NCI-H1436 (cell line): ENCODE measurements at regions not wholly inside any gene's neighbourhood (a gene's known extent, or its start where the extent isn't known, plus 50 kb on each side); places are given as distances from the start of the nearest gene placed in this dataset.

Experiments
- DNase-seq: peaks from one replicate; lab custom pipeline; 2025; lab: John Stamatoyannopoulos, UW

GRCh38 chr2:44879269-44880124 is 62.0 kb upstream of the SIX3 start:
- no peak for DNase-seq

DNA sequence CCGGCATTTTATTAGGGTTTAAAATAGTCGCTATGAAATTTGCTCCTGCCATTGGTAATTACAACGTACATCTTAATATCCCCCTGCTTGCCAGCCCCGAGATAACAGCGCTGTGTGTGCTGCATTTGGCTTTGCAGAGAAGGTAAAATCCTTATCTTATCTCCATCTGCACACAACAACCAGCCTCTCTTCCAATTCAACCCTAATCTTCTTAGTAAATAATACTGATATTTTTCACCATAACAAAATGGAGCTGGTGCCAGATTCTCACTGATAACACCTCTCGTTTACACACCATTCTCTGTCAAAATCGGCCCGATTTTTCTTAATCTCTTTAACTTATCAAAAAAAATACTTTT is 61.4 kb upstream of the SIX3 start:
- no peak for DNase-seq

DNA sequence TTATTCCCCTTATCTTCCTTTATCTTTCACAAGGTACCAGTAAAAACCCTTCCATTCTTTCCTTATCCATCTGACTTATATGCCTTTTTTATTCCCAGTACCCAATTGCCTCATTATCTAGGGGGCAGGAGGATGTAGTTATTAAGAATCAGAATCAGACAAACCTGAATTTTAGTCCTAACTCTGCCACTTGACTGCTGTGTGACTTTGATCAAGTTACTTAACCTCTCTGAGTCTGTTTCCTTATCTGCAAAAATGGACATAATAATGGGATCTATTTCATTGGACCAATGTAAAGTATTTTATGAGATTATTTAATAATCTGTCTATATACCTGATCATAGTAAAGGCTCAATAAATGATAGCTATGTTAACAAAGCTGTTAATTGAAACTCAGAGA is 59.6 kb upstream of the SIX3 start:
- DNase-seq = no peak

DNA sequence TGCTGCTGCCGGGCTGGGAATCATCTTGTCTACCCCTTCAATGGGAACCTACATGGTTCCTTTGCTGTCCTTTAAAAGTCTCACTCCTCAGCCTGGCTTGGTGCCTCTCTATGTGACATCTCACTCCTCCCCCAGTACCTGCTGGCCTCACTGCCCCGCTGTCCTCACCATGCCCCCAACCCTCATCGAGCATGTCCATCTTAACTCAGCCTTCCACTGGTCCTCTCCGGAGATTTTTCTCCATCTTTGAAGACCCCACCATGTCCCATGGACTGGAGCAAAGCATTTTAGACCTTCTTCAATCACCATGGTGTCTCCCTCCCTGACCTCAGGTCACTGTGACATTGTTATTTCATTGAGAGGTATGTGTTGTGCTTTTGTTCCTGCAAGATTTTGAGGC is 58.1 kb upstream of the SIX3 start:
- DNase-seq = no peak

DNA sequence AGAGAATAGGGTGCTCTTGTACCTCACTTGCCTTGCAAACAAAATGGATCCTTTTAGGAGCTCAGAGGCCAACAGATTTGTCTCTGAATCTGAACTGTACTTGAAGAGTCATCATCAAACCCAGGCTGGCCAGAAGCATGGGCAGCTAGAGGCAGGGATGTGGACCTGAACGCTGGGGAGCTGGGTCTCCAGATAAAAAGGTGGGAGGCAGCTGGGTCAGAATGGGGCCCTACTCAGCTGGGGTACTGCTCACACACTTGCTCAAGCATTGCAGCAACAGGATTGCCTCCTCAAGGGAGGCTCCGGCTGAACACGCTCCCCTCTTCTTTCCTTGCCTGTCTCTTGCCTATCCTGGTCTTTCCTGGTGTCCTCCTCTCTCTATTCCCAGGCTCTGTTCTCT is 57.3 kb upstream of the SIX3 start:
- DNase-seq = no peak

GRCh38 chr2:44884677-44885076 is 56.8 kb upstream of the SIX3 start:
- DNase-seq = no peak

DNA sequence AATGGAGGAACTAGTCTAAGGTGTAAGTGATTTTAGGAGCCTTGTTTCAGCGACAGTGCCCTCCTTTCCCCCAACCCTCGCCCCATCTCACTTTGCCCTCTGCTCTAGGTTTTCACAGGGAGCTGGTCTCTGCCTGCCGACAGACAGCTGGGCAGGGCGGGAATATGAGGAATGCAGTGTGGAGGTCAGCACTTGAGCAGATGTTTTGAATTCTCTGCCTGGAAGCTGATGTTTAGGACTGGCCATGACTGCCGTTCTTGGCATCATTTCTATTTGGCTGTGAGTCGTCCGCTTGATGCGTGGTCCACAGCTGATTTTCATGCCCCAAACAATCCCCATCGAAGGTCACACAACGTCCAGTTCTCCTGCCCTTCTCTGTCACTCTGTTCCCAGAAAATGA is 55.1 kb upstream of the SIX3 start:
- no peak for DNase-seq

DNA sequence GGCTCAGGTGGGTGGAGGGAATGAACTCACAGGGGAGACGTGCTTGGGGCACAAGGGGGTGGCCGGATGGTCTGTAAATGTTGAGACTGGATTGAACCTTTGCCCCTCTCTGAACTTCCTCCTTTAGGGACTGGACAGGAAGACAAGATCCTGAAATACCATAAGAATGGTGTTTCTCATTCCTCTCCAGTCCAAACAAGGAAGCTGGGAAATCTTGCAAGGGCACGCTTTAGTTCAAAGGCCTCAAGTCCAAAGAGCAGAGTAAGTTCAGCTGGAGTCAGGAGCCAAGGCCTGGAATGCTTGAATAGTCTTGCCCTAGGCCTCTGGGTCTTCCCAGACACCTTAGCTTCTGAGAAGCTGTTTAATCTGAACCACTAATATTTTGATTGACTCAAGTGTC is 52.4 kb upstream of the SIX3 start:
- DNase-seq = no peak
